ENCODE measurements at regions not wholly inside any gene's neighbourhood (a gene's known extent, or its start where the extent isn't known, plus 50 kb on each side); places are given as distances from the start of the nearest gene placed in this dataset.

DNA sequence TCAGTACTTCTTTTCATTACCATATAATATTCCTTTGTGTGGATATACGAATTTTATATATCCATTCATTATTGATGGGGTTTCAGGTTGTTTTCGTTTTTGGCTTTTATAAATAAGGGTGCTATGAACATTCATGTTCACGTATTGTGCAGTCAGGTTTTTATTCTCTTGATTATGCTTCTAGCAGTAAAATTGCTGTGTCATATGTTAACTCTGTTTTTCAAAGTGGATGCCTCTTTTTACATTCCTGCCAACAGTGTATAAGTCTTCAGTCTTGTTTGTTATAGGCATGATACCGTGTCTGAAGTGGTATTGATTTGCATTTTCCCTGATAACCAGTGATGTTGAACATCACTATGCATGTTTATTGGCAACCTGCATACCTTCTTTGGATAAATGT is 127.1 kb upstream of the CNTNAP2 start:
- TF ChIP-seq, protein P1, sequence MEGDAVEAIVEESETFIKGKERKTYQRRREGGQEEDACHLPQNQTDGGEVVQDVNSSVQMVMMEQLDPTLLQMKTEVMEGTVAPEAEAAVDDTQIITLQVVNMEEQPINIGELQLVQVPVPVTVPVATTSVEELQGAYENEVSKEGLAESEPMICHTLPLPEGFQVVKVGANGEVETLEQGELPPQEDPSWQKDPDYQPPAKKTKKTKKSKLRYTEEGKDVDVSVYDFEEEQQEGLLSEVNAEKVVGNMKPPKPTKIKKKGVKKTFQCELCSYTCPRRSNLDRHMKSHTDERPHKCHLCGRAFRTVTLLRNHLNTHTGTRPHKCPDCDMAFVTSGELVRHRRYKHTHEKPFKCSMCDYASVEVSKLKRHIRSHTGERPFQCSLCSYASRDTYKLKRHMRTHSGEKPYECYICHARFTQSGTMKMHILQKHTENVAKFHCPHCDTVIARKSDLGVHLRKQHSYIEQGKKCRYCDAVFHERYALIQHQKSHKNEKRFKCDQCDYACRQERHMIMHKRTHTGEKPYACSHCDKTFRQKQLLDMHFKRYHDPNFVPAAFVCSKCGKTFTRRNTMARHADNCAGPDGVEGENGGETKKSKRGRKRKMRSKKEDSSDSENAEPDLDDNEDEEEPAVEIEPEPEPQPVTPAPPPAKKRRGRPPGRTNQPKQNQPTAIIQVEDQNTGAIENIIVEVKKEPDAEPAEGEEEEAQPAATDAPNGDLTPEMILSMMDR (IDR thresholded peaks at IDR 0.05; ENCODE audit: poor library complexity): no peak
- no peak for TF ChIP-seq EZH2 (IDR thresholded peaks at IDR 0.05; ENCODE audit: borderline replicate concordance)
